ENCODE measurements at regions not wholly inside any gene's neighbourhood (a gene's known extent, or its start where the extent isn't known, plus 50 kb on each side); places are given as distances from the start of the nearest gene placed in this dataset.

- no peaks in the 10 kb centered on the region for H3K4me1 ChIP-seq
- intact Hi-C loops (cut with DNase I; ENCODE audit: low total_unique reads) = no loop called here
- no peaks in the 10 kb centered on the region for H3K36me3 ChIP-seq
- no peak overlapping the region for H3K27ac ChIP-seq
- TF ChIP-seq POLR2A (IDR thresholded peaks at IDR 0.05) (no peak), CTCF (IDR thresholded peaks at IDR 0.05) (no peak)
- no peak overlapping the region for H3K4me3 ChIP-seq
- no peak for DNase-seq
- H3K27me3 ChIP-seq = no peaks in the 10 kb centered on the region
- no peaks in the 10 kb centered on the region for H3K9me3 ChIP-seq
These were observed 135.5 kb upstream of the CPEB4 start for GRCh38 chr5:173752653-173753052.

- DNase-seq = no peak
- Histone ChIP-seq H3K9me3 (no peaks in the 10 kb centered on the region), H3K27ac (no peak overlapping the region), H3K4me3 (no peak overlapping the region), H3K4me1 (no peaks in the 10 kb centered on the region), H3K36me3 (no peaks in the 10 kb centered on the region), H3K27me3 (no peaks in the 10 kb centered on the region)
- TF ChIP-seq CTCF (IDR thresholded peaks at IDR 0.05) (no peak), POLR2A (IDR thresholded peaks at IDR 0.05) (no peak)
- intact Hi-C loops (cut with DNase I; ENCODE audit: low total_unique reads) = no loop called here
These were observed 134.6 kb upstream of the CPEB4 start for GRCh38 chr5:173753307-173754168.

- Histone ChIP-seq H3K27ac (no peak overlapping the region), H3K27me3 (no peaks in the 10 kb centered on the region)
- no peak for TF ChIP-seq CTCF (IDR thresholded peaks at IDR 0.05)
- TF ChIP-seq POLR2A (IDR thresholded peaks at IDR 0.05) = no peak
These were observed 132.8 kb upstream of the CPEB4 start for GRCh38 chr5:173755319-173755718.

GRCh38 chr5:173757403-173758209 lies 130.5 kb upstream of the CPEB4 start:
- no peaks in the 10 kb centered on the region for H3K9me3 ChIP-seq
- DNase-seq = no peak

More at GRCh38 chr5:173755319-173755718, 132.8 kb upstream of the CPEB4 start:
- Histone ChIP-seq H3K4me1 (no peaks in the 10 kb centered on the region), H3K4me3 (no peak overlapping the region), H3K9me3 (no peaks in the 10 kb centered on the region), H3K36me3 (no peaks in the 10 kb centered on the region)
- intact Hi-C loops (cut with DNase I; ENCODE audit: low total_unique reads) = no loop called here
- DNase-seq = no peak

More at GRCh38 chr5:173757403-173758209, 130.5 kb upstream of the CPEB4 start:
- no peaks in the 10 kb centered on the region for H3K4me1 ChIP-seq
- no peaks in the 10 kb centered on the region for H3K36me3 ChIP-seq
- no peak overlapping the region for H3K4me3 ChIP-seq
- no peak overlapping the region for H3K27ac ChIP-seq
- no peaks in the 10 kb centered on the region for H3K27me3 ChIP-seq
- TF ChIP-seq POLR2A (IDR thresholded peaks at IDR 0.05) = no peak
- no peak for TF ChIP-seq CTCF (IDR thresholded peaks at IDR 0.05)
- intact Hi-C loops (cut with DNase I; ENCODE audit: low total_unique reads) = no loop called here
